ENCODE measurements at regions not wholly inside any gene's neighbourhood (a gene's known extent, or its start where the extent isn't known, plus 50 kb on each side); places are given as distances from the start of the nearest gene placed in this dataset.
"Not testable (repeated sequence)": the region's sequence is repeated elsewhere in the genome, so short reads cannot be mapped to it uniquely, and the experiment has no call there.

- no peak for ATAC-seq (replicated peaks in 1 of 2)
- no peak overlapping the region for H3K27ac Mint-ChIP-seq
Observed at GRCh38 chr3:151675858-151676615, 57.7 kb upstream of the AADACL2 start.

GRCh38 chr3:151673974-151674373 lies 59.8 kb upstream of the AADACL2 start:
- Mint-ChIP-seq H3K4me1 (ENCODE audit: low read depth) (no peaks in the 10 kb centered on the region), H3K4me3 (no peak overlapping the region), H3K27me3 (ENCODE audit: low read depth) (no peaks in the 10 kb centered on the region), H3K9me3 (peaks cover 0 to 3% of the 10 kb centered on the region in 2 donors), H3K27ac (no peak overlapping the region), H3K36me3 (ENCODE audit: insufficient read depth in 2 of 2) (no peaks in the 10 kb centered on the region)
- no peak for DNase-seq
- no peak for ATAC-seq (replicated peaks in 1 of 2)

More at GRCh38 chr3:151675858-151676615, 57.7 kb upstream of the AADACL2 start:
- Mint-ChIP-seq H3K9me3 (peaks cover 0 to 2% of the 10 kb centered on the region in 2 donors), H3K4me1 (ENCODE audit: low read depth) (no peaks in the 10 kb centered on the region), H3K36me3 (ENCODE audit: insufficient read depth in 2 of 2) (no peaks in the 10 kb centered on the region), H3K4me3 (no peak overlapping the region), H3K27me3 (ENCODE audit: low read depth) (no peaks in the 10 kb centered on the region)
- DNase-seq, result no peak

DNA sequence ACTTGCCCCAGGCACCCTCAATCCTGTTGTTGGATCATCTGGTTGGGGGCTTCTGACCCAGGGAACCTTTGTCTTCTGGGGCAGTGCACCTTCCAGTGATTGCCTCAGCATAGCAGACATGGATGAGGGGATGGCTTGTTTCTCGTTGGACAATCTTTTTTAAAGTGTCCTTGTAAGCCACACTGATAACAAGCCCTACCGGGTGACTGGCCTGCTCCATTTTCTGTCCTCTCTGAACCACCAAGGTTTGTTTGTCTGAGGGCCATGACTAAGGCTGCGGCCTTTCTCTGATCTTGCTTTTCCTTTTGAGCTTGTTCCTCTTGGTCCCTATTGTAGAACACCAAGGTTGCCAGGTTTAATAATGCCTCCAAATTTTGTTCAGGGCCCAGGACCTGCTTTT lies 66.0 kb upstream of the AADACL2 start:
- not testable (repeated sequence) for DNase-seq; H3K4me1 Mint-ChIP-seq (ENCODE audit: low read depth); H3K9me3 Mint-ChIP-seq; H3K27me3 Mint-ChIP-seq (ENCODE audit: low read depth); H3K36me3 Mint-ChIP-seq (ENCODE audit: insufficient read depth in 2 of 2); ATAC-seq (replicated peaks in 1 of 2); H3K4me3 Mint-ChIP-seq; H3K27ac Mint-ChIP-seq

DNA sequence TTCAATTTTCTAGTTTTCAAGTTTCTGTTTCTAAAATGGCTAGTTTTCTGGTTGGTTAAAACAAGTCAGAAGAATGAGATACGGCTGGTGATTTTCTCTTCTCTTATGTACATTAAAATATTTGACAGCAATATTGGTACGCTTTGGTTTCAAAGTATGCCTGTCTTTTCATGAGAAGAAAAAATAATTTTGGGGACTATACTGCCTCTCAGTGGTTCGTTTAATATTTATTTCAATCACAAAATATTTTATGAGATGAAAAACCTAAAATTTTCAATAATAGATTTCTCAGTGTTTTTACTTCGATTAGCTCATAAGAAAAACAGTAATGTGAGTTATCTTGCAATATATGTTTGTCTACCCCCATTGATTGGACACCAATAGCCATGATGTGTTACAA lies 72.8 kb upstream of the AADACL2 start:
- no peak for ATAC-seq (replicated peaks in 1 of 2)
- Mint-ChIP-seq H3K9me3 (no peaks in the 10 kb centered on the region), H3K27ac (no peak overlapping the region), H3K4me3 (no peak overlapping the region), H3K4me1 (ENCODE audit: low read depth) (no peaks in the 10 kb centered on the region), H3K36me3 (ENCODE audit: insufficient read depth in 2 of 2) (no peaks in the 10 kb centered on the region), H3K27me3 (ENCODE audit: low read depth) (no peaks in the 10 kb centered on the region)
- DNase-seq, result no peak

GRCh38 chr3:151644986-151645385 lies 88.7 kb upstream of the AADACL2 start:
- no peaks in the 10 kb centered on the region for H3K27me3 Mint-ChIP-seq (ENCODE audit: low read depth)
- no peak for DNase-seq
- H3K4me3 Mint-ChIP-seq, result no peak overlapping the region
- H3K36me3 Mint-ChIP-seq (ENCODE audit: insufficient read depth in 2 of 2), result no peaks in the 10 kb centered on the region
- H3K27ac Mint-ChIP-seq, result no peak overlapping the region
- H3K9me3 Mint-ChIP-seq, result peaks cover 0 to 4% of the 10 kb centered on the region in 2 donors
- no peak for ATAC-seq (replicated peaks in 1 of 2)
- H3K4me1 Mint-ChIP-seq (ENCODE audit: low read depth), result no peaks in the 10 kb centered on the region

GRCh38 chr3:151644020-151644620 lies 89.6 kb upstream of the AADACL2 start:
- H3K36me3 Mint-ChIP-seq (ENCODE audit: insufficient read depth in 2 of 2), result no peaks in the 10 kb centered on the region
- H3K27ac Mint-ChIP-seq, result no peak overlapping the region
- ATAC-seq (replicated peaks in 1 of 2) (no peak), DNase-seq (no peak)
- peaks cover 0 to 4% of the 10 kb centered on the region in 2 donors for H3K9me3 Mint-ChIP-seq
- no peaks in the 10 kb centered on the region for H3K4me1 Mint-ChIP-seq (ENCODE audit: low read depth)
- no peak overlapping the region for H3K4me3 Mint-ChIP-seq
- H3K27me3 Mint-ChIP-seq (ENCODE audit: low read depth), result no peaks in the 10 kb centered on the region

- H3K27me3 Mint-ChIP-seq (ENCODE audit: low read depth), result no peaks in the 10 kb centered on the region
- no peaks in the 10 kb centered on the region for H3K4me1 Mint-ChIP-seq (ENCODE audit: low read depth)
- H3K9me3 Mint-ChIP-seq, result peaks cover 0 to 4% of the 10 kb centered on the region in 2 donors
- no peaks in the 10 kb centered on the region for H3K36me3 Mint-ChIP-seq (ENCODE audit: insufficient read depth in 2 of 2)
- no peak for DNase-seq
- no peak overlapping the region for H3K4me3 Mint-ChIP-seq
- no peak overlapping the region for H3K27ac Mint-ChIP-seq
- ATAC-seq (replicated peaks in 1 of 2), result no peak
Observed at GRCh38 chr3:151639418-151639740, 94.3 kb upstream of the AADACL2 start.

- H3K27me3 Mint-ChIP-seq (ENCODE audit: low read depth), result no peaks in the 10 kb centered on the region
- no peaks in the 10 kb centered on the region for H3K36me3 Mint-ChIP-seq (ENCODE audit: insufficient read depth in 2 of 2)
- ATAC-seq (replicated peaks in 1 of 2) (no peak), DNase-seq (no peak)
- no peak overlapping the region for H3K27ac Mint-ChIP-seq
- H3K4me3 Mint-ChIP-seq, result no peak overlapping the region
- no peaks in the 10 kb centered on the region for H3K4me1 Mint-ChIP-seq (ENCODE audit: low read depth)
- peaks cover 0 to 4% of the 10 kb centered on the region in 2 donors for H3K9me3 Mint-ChIP-seq
Observed at GRCh38 chr3:151638555-151639417, 94.9 kb upstream of the AADACL2 start.

DNA sequence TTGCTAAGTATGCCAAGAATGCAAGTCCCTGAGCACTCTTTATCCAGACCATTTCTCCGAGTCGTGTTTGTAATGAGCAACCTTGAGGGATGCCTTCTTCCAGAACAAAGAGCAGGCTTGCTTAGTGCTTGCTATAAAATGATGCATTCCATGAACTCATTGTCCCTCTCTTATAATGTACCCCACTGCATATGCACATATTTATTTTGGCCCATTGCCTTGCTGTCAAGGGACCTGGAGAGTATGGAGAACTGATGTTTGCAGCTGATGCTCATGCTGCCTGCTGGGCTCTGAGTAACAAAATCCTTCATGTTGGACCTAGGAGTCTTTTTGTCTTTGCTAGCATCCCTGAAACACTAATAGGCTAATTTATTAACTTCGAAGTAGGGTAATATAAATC lies 97.8 kb upstream of the AADACL2 start:
- ATAC-seq (replicated peaks in 1 of 2), result no peak
- Mint-ChIP-seq H3K27ac (no peak overlapping the region), H3K4me3 (no peak overlapping the region), H3K4me1 (ENCODE audit: low read depth) (no peaks in the 10 kb centered on the region), H3K9me3 (peaks cover 0 to 2% of the 10 kb centered on the region in 2 donors), H3K36me3 (ENCODE audit: insufficient read depth in 2 of 2) (no peaks in the 10 kb centered on the region), H3K27me3 (ENCODE audit: low read depth) (no peaks in the 10 kb centered on the region)
- DNase-seq, result no peak

- ATAC-seq (replicated peaks in 1 of 2) (no peak), DNase-seq (no peak)
- H3K4me1 Mint-ChIP-seq (ENCODE audit: low read depth), result no peaks in the 10 kb centered on the region
- peaks cover 6% of the 10 kb centered on the region for H3K27me3 Mint-ChIP-seq (ENCODE audit: low read depth)
- no peak overlapping the region for H3K4me3 Mint-ChIP-seq
- no peaks in the 10 kb centered on the region for H3K36me3 Mint-ChIP-seq (ENCODE audit: insufficient read depth in 2 of 2)
- no peaks in the 10 kb centered on the region for H3K9me3 Mint-ChIP-seq
- no peak overlapping the region for H3K27ac Mint-ChIP-seq
Observed at GRCh38 chr3:151631946-151632345, 101.8 kb upstream of the AADACL2 start.

GRCh38 chr3:151630938-151631441 lies 102.7 kb upstream of the AADACL2 start:
- H3K4me3 Mint-ChIP-seq, result no peak overlapping the region
- ATAC-seq (replicated peaks in 1 of 2) (no peak), DNase-seq (no peak)
- H3K4me1 Mint-ChIP-seq (ENCODE audit: low read depth), result no peaks in the 10 kb centered on the region
- no peaks in the 10 kb centered on the region for H3K9me3 Mint-ChIP-seq
- no peak overlapping the region for H3K27ac Mint-ChIP-seq
- H3K27me3 Mint-ChIP-seq (ENCODE audit: low read depth), result peaks cover 6% of the 10 kb centered on the region
- H3K36me3 Mint-ChIP-seq (ENCODE audit: insufficient read depth in 2 of 2), result no peaks in the 10 kb centered on the region

GRCh38 chr3:151630035-151630434 lies 103.7 kb upstream of the AADACL2 start:
- DNase-seq, result no peak
- ATAC-seq (replicated peaks in 1 of 2), result no peak
- Mint-ChIP-seq H3K9me3 (no peaks in the 10 kb centered on the region), H3K36me3 (ENCODE audit: insufficient read depth in 2 of 2) (no peaks in the 10 kb centered on the region), H3K27me3 (ENCODE audit: low read depth) (peaks cover 6% of the 10 kb centered on the region), H3K27ac (no peak overlapping the region), H3K4me3 (no peak overlapping the region), H3K4me1 (ENCODE audit: low read depth) (no peaks in the 10 kb centered on the region)

DNA sequence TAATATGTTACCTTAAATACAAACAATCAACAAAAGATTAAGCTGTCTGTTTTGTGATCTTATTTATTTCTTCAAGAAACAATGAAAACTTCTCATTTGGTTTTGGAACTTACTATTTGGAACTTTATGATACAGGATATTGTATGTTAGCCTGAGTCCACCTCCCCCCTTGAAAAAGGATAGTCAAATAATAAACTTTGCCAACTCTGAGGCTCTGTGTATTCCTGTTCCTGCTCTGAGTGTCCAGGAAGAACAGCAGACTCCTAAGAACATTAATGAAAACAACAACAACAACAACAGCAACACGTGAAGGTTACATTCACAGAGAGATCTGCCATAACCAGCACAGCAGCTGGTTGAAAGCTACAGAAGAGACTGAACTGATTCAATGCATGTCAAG lies 108.1 kb upstream of the AADACL2 start:
- Mint-ChIP-seq H3K4me3 (no peak overlapping the region), H3K27ac (no peak overlapping the region), H3K27me3 (ENCODE audit: low read depth) (peaks cover 13% of the 10 kb centered on the region)

More for the DNA sequence above, 108.1 kb upstream of the AADACL2 start:
- ATAC-seq (replicated peaks in 1 of 2) (no peak), DNase-seq (no peak)
- no peaks in the 10 kb centered on the region for H3K36me3 Mint-ChIP-seq (ENCODE audit: insufficient read depth in 2 of 2)
- no peaks in the 10 kb centered on the region for H3K4me1 Mint-ChIP-seq (ENCODE audit: low read depth)
- no peaks in the 10 kb centered on the region for H3K9me3 Mint-ChIP-seq

Measured in activated T-cell treated with anti-CD3 and anti-CD28 coated beads, Interleukin-2, amount 50 U/mL, for 72 hours (primary cell).